Nephron progenitor cell (in vitro differentiated cells): ENCODE measurements at regions not wholly inside any gene's neighbourhood (a gene's known extent, or its start where the extent isn't known, plus 50 kb on each side); places are given as distances from the start of the nearest gene placed in this dataset.

ENCODE experiments used
- DNase-seq: peaks from one replicate; pipeline ENCODE4 v3.0.0; 2021
- H3K27ac Mint-ChIP-seq: 2 replicates; pipeline ENCODE4 v1.8.0; 2021; ENCODE audit warnings: mild to moderate bottlenecking, moderate library complexity, mixed read lengths
- H3K27me3 Mint-ChIP-seq: 2 replicates; pipeline ENCODE4 v1.8.0; 2021; ENCODE audit warnings: mild to moderate bottlenecking, low read depth, mixed read lengths; ENCODE audit not compliant: poor library complexity
- H3K36me3 Mint-ChIP-seq: 2 replicates; pipeline ENCODE4 v1.8.0; 2021; ENCODE audit warnings: low read depth, mixed read lengths
- H3K4me1 Mint-ChIP-seq: 2 replicates; pipeline ENCODE4 v1.8.0; 2021; ENCODE audit warnings: mixed read lengths
- H3K4me3 Mint-ChIP-seq: 2 replicates; pipeline ENCODE4 v1.8.0; 2021; ENCODE audit warnings: mild to moderate bottlenecking, moderate library complexity, mixed read lengths
- H3K9me3 Mint-ChIP-seq: 2 replicates; pipeline ENCODE4 v1.8.0; 2021; ENCODE audit warnings: mild to moderate bottlenecking, moderate library complexity, mixed read lengths
- CTCF ChIP-seq: fragments of 200-600 bp; sonication (generic); IDR thresholded peaks from 2 replicates; pipeline ENCODE4 v1.5.0; 2021; ENCODE audit warnings: antibody characterized with exemption

GRCh38 chr3:73273341-73273740 is 211.9 kb downstream of the EBLN2 start:
- Mint-ChIP-seq H3K4me1 (peaks cover 30% of the 10 kb centered on the region), H3K27ac (no peak overlapping the region)
- TF ChIP-seq CTCF, result no peak

DNA sequence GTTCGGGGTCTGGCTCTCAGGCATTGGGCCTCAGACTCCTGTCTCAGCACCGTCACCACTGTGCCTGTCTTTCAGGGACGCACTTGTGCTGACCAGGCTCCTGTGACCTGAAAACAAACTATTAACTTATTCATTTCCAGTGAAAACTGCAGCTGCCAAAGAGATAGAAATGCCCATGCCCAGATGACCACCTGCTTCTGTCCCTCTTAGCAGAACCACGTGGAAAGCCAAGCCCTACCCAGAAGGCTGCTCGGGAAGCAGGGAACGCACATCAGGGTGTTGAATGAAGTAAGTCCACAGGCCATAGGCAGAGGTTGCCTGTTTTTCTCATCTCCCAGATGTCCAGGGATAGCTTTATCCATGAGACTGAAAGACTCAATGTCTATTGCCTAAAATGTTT is 219.3 kb downstream of the EBLN2 start:
- Mint-ChIP-seq H3K27me3 (peaks cover 5% of the 10 kb centered on the region), H3K4me1 (peaks cover 44% of the 10 kb centered on the region), H3K27ac (no peak overlapping the region), H3K36me3 (no peaks in the 10 kb centered on the region), H3K4me3 (no peak overlapping the region), H3K9me3 (no peaks in the 10 kb centered on the region)
- TF ChIP-seq CTCF, result no peak
- DNase-seq, result no peak

More at GRCh38 chr3:73273341-73273740, 211.9 kb downstream of the EBLN2 start:
- Mint-ChIP-seq H3K9me3 (peaks cover 10% of the 10 kb centered on the region), H3K27me3 (peaks cover 4% of the 10 kb centered on the region), H3K4me3 (no peak overlapping the region), H3K36me3 (no peaks in the 10 kb centered on the region)
- no peak for DNase-seq

GRCh38 chr3:73284472-73284871 is 223.0 kb downstream of the EBLN2 start:
- no peak for DNase-seq
- Mint-ChIP-seq H3K27me3 (peaks cover 7% of the 10 kb centered on the region), H3K4me3 (no peak overlapping the region), H3K9me3 (no peaks in the 10 kb centered on the region), H3K27ac (peak overlapping the region; percentile 62), H3K36me3 (no peaks in the 10 kb centered on the region), H3K4me1 (peaks cover 38% of the 10 kb centered on the region)
- TF ChIP-seq CTCF, result no peak

- peaks cover 11% of the 10 kb centered on the region for H3K27me3 Mint-ChIP-seq
- no peaks in the 10 kb centered on the region for H3K36me3 Mint-ChIP-seq
- no peaks in the 10 kb centered on the region for H3K9me3 Mint-ChIP-seq
- no peak overlapping the region for H3K4me3 Mint-ChIP-seq
- TF ChIP-seq CTCF, result no peak
- H3K4me1 Mint-ChIP-seq, result peaks cover 46% of the 10 kb centered on the region
- DNase-seq, result no peak
- no peak overlapping the region for H3K27ac Mint-ChIP-seq
Observed at GRCh38 chr3:73291541-73291940, 230.1 kb downstream of the EBLN2 start.

DNA sequence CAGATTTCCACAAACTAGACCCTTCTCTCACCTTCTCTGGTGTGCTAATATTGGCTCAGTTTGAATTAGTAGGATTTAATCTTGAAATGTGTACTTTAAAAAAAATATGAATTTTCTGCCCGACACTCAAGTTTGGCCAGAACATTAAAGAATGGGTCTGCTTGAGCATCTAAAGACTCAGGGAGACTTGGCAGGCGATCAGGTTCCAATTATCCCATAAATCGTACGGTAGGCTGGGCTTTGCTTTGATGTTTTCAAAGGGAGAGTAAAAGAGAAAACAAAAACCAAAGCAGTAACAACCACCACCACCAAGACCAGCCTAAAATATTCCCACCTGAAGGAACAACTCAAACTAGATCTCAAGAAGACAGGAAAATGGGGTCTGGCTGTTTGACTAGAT is 230.8 kb downstream of the EBLN2 start:
- Mint-ChIP-seq H3K4me1 (peaks cover 41% of the 10 kb centered on the region), H3K27ac (peak overlapping the region; percentile 81), H3K36me3 (no peaks in the 10 kb centered on the region), H3K27me3 (peaks cover 8% of the 10 kb centered on the region), H3K4me3 (peak overlapping the region; percentile 19), H3K9me3 (no peaks in the 10 kb centered on the region)
- TF ChIP-seq CTCF, result no peak
- DNase-seq, result peak; percentile 25

DNA sequence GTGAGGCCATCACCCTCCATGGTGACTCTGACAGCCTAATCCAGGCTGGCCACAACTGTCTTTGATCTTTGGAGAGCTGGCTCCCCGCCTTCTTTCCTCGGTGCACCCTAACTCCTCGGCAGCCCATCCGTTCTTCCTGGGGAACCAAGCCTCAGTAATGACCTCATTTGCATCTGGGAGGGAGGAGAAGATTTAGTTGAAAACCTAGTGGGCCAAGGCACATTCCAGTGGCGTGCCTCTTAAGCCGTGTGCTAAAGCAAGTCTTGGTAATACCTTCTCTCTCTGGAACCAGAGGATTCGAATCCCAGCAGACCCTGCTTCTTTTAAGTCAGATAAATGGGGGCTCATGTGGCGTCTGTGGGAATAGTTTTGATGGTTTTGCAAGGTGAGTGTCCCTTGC is 233.1 kb downstream of the EBLN2 start:
- no peak for DNase-seq
- Mint-ChIP-seq H3K4me1 (peaks cover 64% of the 10 kb centered on the region), H3K36me3 (no peaks in the 10 kb centered on the region), H3K9me3 (no peaks in the 10 kb centered on the region), H3K27ac (no peak overlapping the region), H3K27me3 (peaks cover 8% of the 10 kb centered on the region), H3K4me3 (peak overlapping the region; percentile 30)
- TF ChIP-seq CTCF, result no peak
